ENCODE measurements at regions not wholly inside any gene's neighbourhood (a gene's known extent, or its start where the extent isn't known, plus 50 kb on each side); places are given as distances from the start of the nearest gene placed in this dataset.
A peak's percentile ranks its signal among the peaks of the same experiment; 100 is the strongest.

- Histone ChIP-seq H2BK20ac (ENCODE audit: low read depth, low read length) (no peak overlapping the region), H3K36me3 (ENCODE audit: control insufficient read depth, insufficient read depth, low read length) (no peaks in the 10 kb centered on the region), H3K79me1 (ENCODE audit: low read depth in 1 of 2, low read length in 2 of 2) (no peaks in the 10 kb centered on the region), H2BK15ac (ENCODE audit: low read depth, low read length) (no peak overlapping the region), H2BK120ac (ENCODE audit: low read depth, low read length) (no peak overlapping the region), H3K18ac (ENCODE audit: low read depth, low read length) (no peak overlapping the region), H2AK5ac (ENCODE audit: low read depth, low read length) (no peak overlapping the region), H2AK9ac (replicated peaks; ENCODE audit: low read depth, low read length, poor library complexity) (peak overlapping the region; percentile 13), H4K5ac (ENCODE audit: low read depth, low read length) (no peak overlapping the region), H3K27ac (ENCODE audit: insufficient read depth, low read length) (no peak overlapping the region), H4K20me1 (ENCODE audit: insufficient read depth, low read length) (no peaks in the 10 kb centered on the region), H4K8ac (ENCODE audit: low read depth in 2 of 2, low read length in 2 of 2) (no peak overlapping the region), H3K4me1 (ENCODE audit: control insufficient read depth, insufficient read depth, low read length) (no peaks in the 10 kb centered on the region), H4K91ac (ENCODE audit: insufficient read depth, low read depth, low read length) (no peak overlapping the region), H3K4ac (ENCODE audit: low read depth, low read length) (no peak overlapping the region), H3K27me3 (ENCODE audit: control insufficient read depth, insufficient read depth, low read length) (no peaks in the 10 kb centered on the region), H3K9me3 (ENCODE audit: control insufficient read depth, insufficient read depth, low read length) (no peaks in the 10 kb centered on the region), H3K23ac (ENCODE audit: low read depth, low read length) (no peak overlapping the region), H3K9me1 (ENCODE audit: insufficient read depth, low read length) (no peaks in the 10 kb centered on the region), H2AFZ (replicated peaks; ENCODE audit: low read length, poor library complexity) (no peak overlapping the region), H3K4me3 (ENCODE audit: insufficient read depth, low read depth, low read length) (no peak overlapping the region), H3K4me2 (ENCODE audit: low read depth, low read length) (no peak overlapping the region), H2BK5ac (ENCODE audit: low read depth, low read length, poor library complexity, severe bottlenecking) (no peak overlapping the region), H3K56ac (ENCODE audit: extremely low read depth, insufficient read depth, low read length) (no peak overlapping the region), H3K14ac (replicated peaks; ENCODE audit: low read depth, low read length) (no peak overlapping the region), H3K9ac (ENCODE audit: low read depth, low read length) (no peak overlapping the region)
- BruUV-seq (replicated peaks), result no TSS peak
- no CpG with 5 or more reads among the region's 16 CpGs for WGBS, 2 experiments (ENCODE audit: extremely low coverage in 2 of 2, insufficient read length in 1 of 2)
- ATAC-seq (ENCODE audit: low read depth) (peak; percentile 92), DNase-seq (peak; percentile 59)
- ChIA-PET POLR2A (ENCODE audit: unreplicated experiment) (no interaction called here), CTCF (interaction anchor here (0.5 to 1.1 kb wide), 20 partner anchors 8 to 897 kb away, joined by 3 to 12 read pairs (median 3); no protein-coding TSS in a partner anchor)
- in situ Hi-C loops (cut with MboI; ENCODE audit: low sequenced_read_pairs), result no loop called here
- dilution Hi-C loops (cut with HindIII; ENCODE audit: low sequenced_read_pairs, unreplicated experiment), result no loop called here
- intact Hi-C loops (cut with micrococcal nuclease), result loop anchor here (1.0 kb wide), 2 partner anchors 441 to 690 kb away; no protein-coding TSS in a partner anchor
- TF ChIP-seq SMC3 (IDR thresholded peaks at IDR 0.05; ENCODE audit: low read depth, low read length) (peak; percentile 51; the same call in 1 of the 2 replicates), MAZ (IDR thresholded peaks at IDR 0.05; ENCODE audit: borderline replicate concordance, low read depth, low read length) (no peak), RAD21 (IDR thresholded peaks at IDR 0.05; ENCODE audit: low read length) (peak; percentile 78), NFE2L2 (IDR thresholded peaks at IDR 0.05; ENCODE audit: low read depth, low read length) (no peak), USF2 (IDR thresholded peaks at IDR 0.05; ENCODE audit: low read depth, low read length) (no peak), MXI1 (IDR thresholded peaks at IDR 0.05; ENCODE audit: borderline replicate concordance, low read depth, low read length) (no peak), CTCF (conservative IDR thresholded peaks at IDR 0.05; ENCODE audit: low read depth, low read length) (peak; percentile 83), RCOR1 (IDR thresholded peaks at IDR 0.05; ENCODE audit: insufficient replicate concordance, low read length) (no peak), FOS (IDR thresholded peaks at IDR 0.05; ENCODE audit: low read depth, low read length) (no peak)
Measured at GRCh38 chr14:24710403-24711112, 76.6 kb upstream of the GZMB start.

Data from IMR-90 (cell line).